H1 (cell line): ENCODE measurements at regions not wholly inside any gene's neighbourhood (a gene's known extent, or its start where the extent isn't known, plus 50 kb on each side); places are given as distances from the start of the nearest gene placed in this dataset.

Experiments used
- CTCF ChIA-PET: fragments of 300-600 bp; sonication (Branson Sonifier 250); formaldehyde crosslinking; loops from one replicate; lab custom pipeline; 2021; ENCODE audit not compliant: partially characterized antibody; lab: Charles Lee
- POLR2A ChIA-PET: fragments of 300-600 bp; sonication (Branson Sonifier 250); formaldehyde crosslinking; loops from one replicate; lab custom pipeline; 2021; ENCODE audit warnings: inconsistent platforms; ENCODE audit not compliant: partially characterized antibody; lab: Charles Lee
- DNase-seq, 2 experiments: peaks; one replicate each; pipeline versions ENCODE4 v3.0.0 to v3.0.0-alpha.2; 2010 to 2022; ENCODE audit warnings: low spot score in 2 of 2, low read depth in 1 of 2, mixed read lengths in 1 of 2
- FAIRE-seq: peaks from 2 replicates; lab custom pipeline; 2011; peaks lifted over from hg19 to GRCh38; lab: Jason Lieb, UNC
- H2AFZ ChIP-seq: 2 replicates; pipeline ENCODE4 v1.8.1; 2012; ENCODE audit warnings: low read length, inconsistent platforms
- H2AK5ac ChIP-seq: 2 replicates; pipeline ENCODE4 v1.6.1; 2013; ENCODE audit warnings: low read depth, low read length
- H2BK120ac ChIP-seq: replicated peaks from 2 replicates; pipeline ENCODE3; 2013; ENCODE audit warnings: low read depth, low read length, inconsistent platforms
- H2BK12ac ChIP-seq: 2 replicates; pipeline ENCODE4 v1.6.1; 2013; ENCODE audit warnings: low read depth, low read length
- H2BK15ac ChIP-seq: 2 replicates; pipeline ENCODE4 v1.6.1; 2013; ENCODE audit warnings: low read length
- H2BK20ac ChIP-seq: 2 replicates; pipeline ENCODE4 v1.6.1; 2013; ENCODE audit warnings: low read length
- H2BK5ac ChIP-seq: 2 replicates; pipeline ENCODE4 v1.6.1; 2013; ENCODE audit warnings: low read depth, low read length
- H3K14ac ChIP-seq: 2 replicates; pipeline ENCODE4 v1.6.1; 2013; ENCODE audit warnings: inconsistent platforms; ENCODE audit not compliant: insufficient read length
- H3K18ac ChIP-seq: 2 replicates; pipeline ENCODE4 v1.6.1; 2013; ENCODE audit warnings: low read length; ENCODE audit errors: extremely low read depth
- H3K23ac ChIP-seq: 2 replicates; pipeline ENCODE4 v1.6.1; 2013; ENCODE audit warnings: inconsistent platforms; ENCODE audit not compliant: insufficient read length
- H3K23me2 ChIP-seq: 2 replicates; pipeline ENCODE4 v1.6.1; 2013; ENCODE audit warnings: low read depth, low read length
- H3K27ac ChIP-seq: 2 replicates; pipeline ENCODE4 v1.6.1; 2011; ENCODE audit warnings: low read depth, low read length, inconsistent platforms
- H3K27me3 ChIP-seq, 4 experiments: replicated peaks in 1 of 4; 1 replicate in 1 of 4; 2 replicates in 3 of 4; pipeline versions ENCODE4 v1.6.1 to v1.8.1; 2011 to 2013; ENCODE audit warnings: low read length in 3 of 4, mild to moderate bottlenecking in 3 of 4, inconsistent platforms in 2 of 4, mixed read lengths in 2 of 4, moderate library complexity in 1 of 4; ENCODE audit not compliant: control insufficient read depth in 3 of 4, insufficient read depth in 3 of 4; ENCODE audit errors: extremely low read depth in 1 of 4
- H3K36me3 ChIP-seq, 4 experiments: 2 replicates each; pipeline versions ENCODE4 v1.6.1 to v1.8.1; 2011 to 2013; ENCODE audit warnings: mild to moderate bottlenecking in 4 of 4, low read length in 3 of 4, moderate library complexity in 2 of 4, control low read depth in 1 of 4, inconsistent platforms in 1 of 4; ENCODE audit not compliant: insufficient read depth in 4 of 4, control insufficient read depth in 2 of 4
- H3K4ac ChIP-seq: replicated peaks from 2 replicates; pipeline ENCODE3; 2013; ENCODE audit warnings: low read length, low read depth, mixed read lengths, inconsistent platforms; ENCODE audit not compliant: insufficient read length
- H3K4me1 ChIP-seq, 4 experiments: replicated peaks in 1 of 4; 1 replicate in 1 of 4; 2 replicates in 3 of 4; pipeline versions ENCODE4 v1.6.1 to v1.8.1; 2011 to 2013; ENCODE audit warnings: low read length in 3 of 4, inconsistent platforms in 2 of 4, mixed read lengths in 1 of 4; ENCODE audit not compliant: insufficient read depth in 4 of 4, control insufficient read depth in 3 of 4
- H3K4me2 ChIP-seq, 2 experiments: 2 replicates each; pipeline versions ENCODE4 v1.6.1 to v1.8.1; 2011 to 2013; ENCODE audit warnings: low read depth in 2 of 2, low read length in 2 of 2, control low read depth in 1 of 2, inconsistent platforms in 1 of 2, mild to moderate bottlenecking in 1 of 2; ENCODE audit not compliant: insufficient read depth in 1 of 2
- H3K4me3 ChIP-seq, 4 experiments: fragments of 200-600, 300-600 bp in 1 of 4; sonication (generic), shearing (Covaris generic), sonication (Bioruptor Twin) in 1 of 4; 2 replicates each; pipeline versions ENCODE4 v1.5.1 to v1.8.1; 2011 to 2016; ENCODE audit warnings: low read length in 4 of 4, low read depth in 3 of 4, control low read depth in 2 of 4, inconsistent platforms in 2 of 4, mild to moderate bottlenecking in 2 of 4, mixed read lengths in 1 of 4, moderate library complexity in 1 of 4; ENCODE audit not compliant: insufficient read depth in 2 of 4; ENCODE audit errors: extremely low read depth in 1 of 4
- H3K56ac ChIP-seq: replicated peaks from 2 replicates; pipeline ENCODE3; 2013; ENCODE audit warnings: low read depth, mild to moderate bottlenecking, mixed read lengths, low read length, inconsistent platforms; ENCODE audit not compliant: insufficient read length
- H3K79me1 ChIP-seq: 2 replicates; pipeline ENCODE4 v1.6.1; 2013; ENCODE audit warnings: low read depth, low read length, control low read depth
- H3K79me2 ChIP-seq, 2 experiments: 2 replicates each; pipeline versions ENCODE4 v1.6.1 to v1.8.1; 2012 to 2013; ENCODE audit warnings: low read length in 2 of 2, mild to moderate bottlenecking in 2 of 2, inconsistent platforms in 1 of 2; ENCODE audit not compliant: insufficient read depth in 2 of 2, control insufficient read depth in 1 of 2
- H3K9ac ChIP-seq, 4 experiments: replicated peaks in 1 of 4; 1 replicate in 1 of 4; 2 replicates in 3 of 4; pipeline versions ENCODE4 v1.6.1 to v1.8.1; 2011 to 2013; ENCODE audit warnings: low read depth in 3 of 4, low read length in 3 of 4, control low read depth in 2 of 4, mild to moderate bottlenecking in 2 of 4, moderate library complexity in 2 of 4, inconsistent platforms in 1 of 4; ENCODE audit errors: extremely low read depth in 1 of 4
- H3K9me3 ChIP-seq, 2 experiments: 2 replicates each; pipeline versions ENCODE4 v1.6.1 to v1.8.1; 2012 to 2013; ENCODE audit warnings: mild to moderate bottlenecking in 2 of 2, moderate library complexity in 2 of 2, control low read depth in 1 of 2, inconsistent platforms in 1 of 2, low read depth in 1 of 2, low read length in 1 of 2, mixed read lengths in 1 of 2; ENCODE audit not compliant: insufficient read depth in 2 of 2
- H4K20me1 ChIP-seq, 2 experiments: replicated peaks in 1 of 2; 2 replicates each; pipeline versions ENCODE3 to v1.8.1; 2011 to 2013; ENCODE audit warnings: inconsistent platforms in 2 of 2, low read length in 2 of 2, mild to moderate bottlenecking in 1 of 2; ENCODE audit not compliant: insufficient read depth in 2 of 2, control insufficient read depth in 1 of 2
- H4K5ac ChIP-seq: 2 replicates; pipeline ENCODE4 v1.6.1; 2013; ENCODE audit warnings: low read length, low read depth, mixed read lengths, inconsistent platforms; ENCODE audit not compliant: insufficient read length
- H4K8ac ChIP-seq: 2 replicates; pipeline ENCODE4 v1.8.0; 2013; ENCODE audit warnings: mild to moderate bottlenecking, moderate library complexity, low read length, inconsistent platforms; ENCODE audit not compliant: insufficient read depth; ENCODE audit errors: extremely low read depth
- H4K91ac ChIP-seq: replicated peaks from 2 replicates; pipeline ENCODE3; 2013; ENCODE audit warnings: low read length, mixed read lengths, inconsistent platforms; ENCODE audit not compliant: insufficient read length
- CEBPB ChIP-seq: IDR thresholded peaks from 2 replicates; pipeline ENCODE4 v1.6.1; 2012; ENCODE audit warnings: low read depth, low read length
- CHD2 ChIP-seq: IDR thresholded peaks from 2 replicates; pipeline ENCODE4 v1.6.1; 2012; ENCODE audit warnings: low read length, improper control_type of control experiment
- HDAC2 ChIP-seq, 2 experiments: fragments of 300-600 bp in 1 of 2; sonication (generic) in 1 of 2; IDR thresholded peaks; 2 replicates each; pipeline ENCODE4 v1.6.1; 2011 to 2012; ENCODE audit warnings: low read depth in 2 of 2, low read length in 2 of 2, mild to moderate bottlenecking in 2 of 2, moderate library complexity in 2 of 2, borderline replicate concordance in 1 of 2, inconsistent platforms in 1 of 2
- HDAC6 ChIP-seq: IDR thresholded peaks from one replicate; pipeline ENCODE4 v1.7.1; 2012; ENCODE audit warnings: low read depth, mild to moderate bottlenecking, inconsistent platforms, low read length, moderate library complexity
- KDM4A ChIP-seq: IDR thresholded peaks from one replicate; pipeline ENCODE4 v1.7.1; 2012; ENCODE audit warnings: low read depth, mild to moderate bottlenecking, moderate library complexity, low read length, inconsistent platforms; ENCODE audit not compliant: severe bottlenecking
- MAFK ChIP-seq: IDR thresholded peaks from 2 replicates; pipeline ENCODE4 v1.6.1; 2012; ENCODE audit warnings: low read depth, mild to moderate bottlenecking, improper control_type of control experiment, low read length
- NANOG ChIP-seq: IDR thresholded peaks from 2 replicates; pipeline ENCODE4 v1.6.1; 2011; ENCODE audit warnings: low read length, low read depth, mild to moderate bottlenecking, inconsistent platforms; ENCODE audit not compliant: insufficient read depth, poor library complexity, severe bottlenecking
- NRF1 ChIP-seq: IDR thresholded peaks from 2 replicates; pipeline ENCODE4 v1.6.1; 2011; ENCODE audit warnings: mild to moderate bottlenecking, low read depth, low read length, improper control_type of control experiment
- SAP30 ChIP-seq: fragments of 300-600 bp; sonication (generic); IDR thresholded peaks from 2 replicates; pipeline ENCODE4 v1.7.1; 2012; ENCODE audit warnings: low read length, moderate library complexity, mild to moderate bottlenecking, inconsistent platforms; ENCODE audit not compliant: insufficient read depth, insufficient replicate concordance
- SP2 ChIP-seq: IDR thresholded peaks from 2 replicates; pipeline ENCODE4 v1.6.1; 2012; ENCODE audit warnings: mild to moderate bottlenecking, low read length, inconsistent platforms
- SP4 ChIP-seq: IDR thresholded peaks from 2 replicates; pipeline ENCODE4 v1.6.1; 2012; ENCODE audit warnings: low read length, inconsistent platforms
- TAF1 ChIP-seq: IDR thresholded peaks from 2 replicates; pipeline ENCODE4 v1.6.1; 2011; ENCODE audit warnings: mild to moderate bottlenecking, low read depth, low read length
- TCF12 ChIP-seq: IDR thresholded peaks from 2 replicates; pipeline ENCODE4 v1.6.1; 2011; ENCODE audit warnings: low read depth, mild to moderate bottlenecking, low read length
- ZNF274 ChIP-seq: IDR thresholded peaks from 2 replicates; pipeline ENCODE4 v1.7.0; 2012; ENCODE audit warnings: low read length, borderline replicate concordance; ENCODE audit errors: extremely low read depth
- WGBS, 2 experiments: shearing (Covaris generic) in 1 of 2; methylation state at CpG; one replicate each; pipeline versions ENCODE4 v1.1.6 to v1.1.7; 2013 to 2015; ENCODE audit warnings: low lambda C conversion rate in 2 of 2, mixed read lengths in 2 of 2, inconsistent platforms in 1 of 2, low coverage in 1 of 2, missing lambda C conversion rate in 1 of 2; ENCODE audit not compliant: insufficient replicate concordance in 2 of 2, insufficient coverage in 1 of 2, insufficient read length in 1 of 2; ENCODE audit errors: extremely low coverage in 1 of 2, missing lambda C conversion rate in 1 of 2; 5-methylcytosine and 5-hydroxymethylcytosine counted together
- TF ChIP-seq, protein P1 (sequence below): IDR thresholded peaks from 2 replicates; pipeline ENCODE4 v1.6.1; 2011; ENCODE audit warnings: low read depth, mild to moderate bottlenecking, low read length; ENCODE audit not compliant: insufficient read depth

DNA sequence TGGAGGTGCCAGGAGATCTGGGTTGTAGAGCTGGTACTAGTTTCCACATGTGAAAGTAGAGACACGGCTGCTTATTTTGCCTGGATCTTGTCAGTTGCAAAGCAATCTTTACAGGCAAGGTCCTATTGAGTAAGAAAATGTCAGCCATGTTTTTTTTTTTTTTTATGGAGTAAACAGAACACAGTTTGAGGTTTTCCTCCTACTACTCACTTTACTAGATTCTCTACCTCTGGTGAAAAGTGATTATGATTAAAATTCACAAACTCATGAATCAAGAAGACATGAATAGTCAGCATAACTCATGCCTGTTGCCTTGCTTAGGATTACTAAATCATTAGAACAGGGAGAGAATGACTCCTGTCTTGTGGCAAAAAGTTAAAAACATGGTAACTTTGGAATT, 70.1 kb upstream of the PNPT1 start:
- Histone ChIP-seq H3K9me3 (no peaks in the 10 kb centered on the region), H2BK15ac (no peak overlapping the region), H4K91ac (no peak overlapping the region), H4K20me1 (no peaks in the 10 kb centered on the region), H3K27ac (no peak overlapping the region), H3K79me2 (no peaks in the 10 kb centered on the region), H3K18ac (no peak overlapping the region), H3K4me3 (no peak overlapping the region), H2BK12ac (no peak overlapping the region), H3K23me2 (no peaks in the 10 kb centered on the region), H3K23ac (no peak overlapping the region), H3K14ac (no peak overlapping the region), H3K9ac (no peak overlapping the region), H3K27me3 (no peaks in the 10 kb centered on the region), H2AK5ac (no peak overlapping the region), H3K56ac (no peak overlapping the region), H2BK120ac (no peak overlapping the region), H3K36me3 (no peaks in the 10 kb centered on the region), H4K5ac (no peak overlapping the region), H3K4me1 (peaks cover 0 to 7% (median 3%) of the 10 kb centered on the region in 4 experiments; a peak in 2 of 7 replicates), H3K4me2 (no peak overlapping the region), H3K4ac (no peak overlapping the region), H2BK20ac (no peak overlapping the region), H2AFZ (no peak overlapping the region), H2BK5ac (no peak overlapping the region), H3K79me1 (no peaks in the 10 kb centered on the region), H4K8ac (no peak overlapping the region)
- DNase-seq (no peak), FAIRE-seq (no peak)
- ChIA-PET POLR2A (no interaction called here), CTCF (interaction anchor here (1.0 kb wide), 1 partner anchor 10 kb away, joined by 3 read pairs; no protein-coding TSS in a partner anchor)
- 94% methylated on average over 1 of the region's 1 CpG; no CpG with 5 or more reads in 1 of the 2 experiments for WGBS, 2 experiments
- TF ChIP-seq KDM4A (no peak), TAF1 (no peak), HDAC6 (no peak), ZNF274 (no peak), NANOG (no peak), SAP30 (no peak), CEBPB (no peak), HDAC2 (IDR thresholded peaks at IDR 0.05; ENCODE audit: borderline replicate concordance in 1 of 2, low read depth in 2 of 2, low read length in 2 of 2) (no peak), TCF12 (no peak), CHD2 (no peak), MAFK (no peak), SP2 (no peak), SP4 (no peak), NRF1 (no peak)
- TF ChIP-seq, protein P1, sequence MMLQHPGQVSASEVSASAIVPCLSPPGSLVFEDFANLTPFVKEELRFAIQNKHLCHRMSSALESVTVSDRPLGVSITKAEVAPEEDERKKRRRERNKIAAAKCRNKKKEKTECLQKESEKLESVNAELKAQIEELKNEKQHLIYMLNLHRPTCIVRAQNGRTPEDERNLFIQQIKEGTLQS = no peak
